ENCODE measurements at regions not wholly inside any gene's neighbourhood (a gene's known extent, or its start where the extent isn't known, plus 50 kb on each side); places are given as distances from the start of the nearest gene placed in this dataset.

DNA sequence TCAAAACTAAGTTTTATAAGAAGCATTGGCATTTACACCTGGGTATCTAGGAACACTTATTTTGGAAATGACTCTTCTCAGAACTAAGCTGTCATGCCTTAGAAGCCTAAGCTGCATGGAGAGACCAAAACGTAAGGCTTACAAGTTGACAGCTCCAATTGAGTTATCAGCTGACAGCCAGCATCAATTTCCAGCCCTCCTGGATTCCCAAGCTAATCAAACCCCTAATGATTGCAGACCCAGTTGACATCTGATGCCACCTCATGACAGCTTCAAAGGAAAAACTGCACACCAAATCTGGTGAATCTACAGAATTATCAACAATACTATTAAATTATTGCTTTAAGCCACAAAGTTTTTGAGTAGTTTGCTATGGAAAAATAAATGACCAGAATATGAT lies 187.6 kb upstream of the PRMT6 start:
- TF ChIP-seq, protein P1, sequence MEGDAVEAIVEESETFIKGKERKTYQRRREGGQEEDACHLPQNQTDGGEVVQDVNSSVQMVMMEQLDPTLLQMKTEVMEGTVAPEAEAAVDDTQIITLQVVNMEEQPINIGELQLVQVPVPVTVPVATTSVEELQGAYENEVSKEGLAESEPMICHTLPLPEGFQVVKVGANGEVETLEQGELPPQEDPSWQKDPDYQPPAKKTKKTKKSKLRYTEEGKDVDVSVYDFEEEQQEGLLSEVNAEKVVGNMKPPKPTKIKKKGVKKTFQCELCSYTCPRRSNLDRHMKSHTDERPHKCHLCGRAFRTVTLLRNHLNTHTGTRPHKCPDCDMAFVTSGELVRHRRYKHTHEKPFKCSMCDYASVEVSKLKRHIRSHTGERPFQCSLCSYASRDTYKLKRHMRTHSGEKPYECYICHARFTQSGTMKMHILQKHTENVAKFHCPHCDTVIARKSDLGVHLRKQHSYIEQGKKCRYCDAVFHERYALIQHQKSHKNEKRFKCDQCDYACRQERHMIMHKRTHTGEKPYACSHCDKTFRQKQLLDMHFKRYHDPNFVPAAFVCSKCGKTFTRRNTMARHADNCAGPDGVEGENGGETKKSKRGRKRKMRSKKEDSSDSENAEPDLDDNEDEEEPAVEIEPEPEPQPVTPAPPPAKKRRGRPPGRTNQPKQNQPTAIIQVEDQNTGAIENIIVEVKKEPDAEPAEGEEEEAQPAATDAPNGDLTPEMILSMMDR (conservative IDR thresholded peaks at IDR 0.05; ENCODE audit: low read length): no peak
- TF ChIP-seq EZH2phosphoT487 (IDR thresholded peaks at IDR 0.05; ENCODE audit: borderline replicate concordance, low read depth, low read length): no peak

Measured in OCI-LY7 (cell line).